ENCODE measurements at regions not wholly inside any gene's neighbourhood (a gene's known extent, or its start where the extent isn't known, plus 50 kb on each side); places are given as distances from the start of the nearest gene placed in this dataset.
"Not testable (repeated sequence)": the region's sequence is repeated elsewhere in the genome, so short reads cannot be mapped to it uniquely, and the experiment has no call there.

DNA sequence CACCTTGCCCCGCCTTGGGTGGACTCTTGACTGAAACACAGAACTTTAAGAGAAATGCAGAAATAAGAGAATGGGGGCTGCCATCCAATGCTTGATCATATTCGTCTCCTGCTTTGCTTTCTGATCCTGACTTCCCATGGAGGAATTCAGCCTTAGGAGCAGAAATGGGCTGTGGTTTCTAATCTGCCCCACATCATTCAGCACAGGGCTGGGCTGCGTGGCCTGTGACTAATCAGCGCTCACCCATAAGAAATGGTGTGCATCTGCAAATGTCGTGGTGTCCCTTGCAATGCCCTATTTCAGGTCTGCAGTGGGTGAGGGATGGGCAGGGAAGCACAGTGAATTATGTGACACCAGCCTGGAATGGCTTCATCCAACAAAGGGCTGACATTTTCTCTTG lies 60.7 kb upstream of the URI1 start:
- TF ChIP-seq, protein P1, sequence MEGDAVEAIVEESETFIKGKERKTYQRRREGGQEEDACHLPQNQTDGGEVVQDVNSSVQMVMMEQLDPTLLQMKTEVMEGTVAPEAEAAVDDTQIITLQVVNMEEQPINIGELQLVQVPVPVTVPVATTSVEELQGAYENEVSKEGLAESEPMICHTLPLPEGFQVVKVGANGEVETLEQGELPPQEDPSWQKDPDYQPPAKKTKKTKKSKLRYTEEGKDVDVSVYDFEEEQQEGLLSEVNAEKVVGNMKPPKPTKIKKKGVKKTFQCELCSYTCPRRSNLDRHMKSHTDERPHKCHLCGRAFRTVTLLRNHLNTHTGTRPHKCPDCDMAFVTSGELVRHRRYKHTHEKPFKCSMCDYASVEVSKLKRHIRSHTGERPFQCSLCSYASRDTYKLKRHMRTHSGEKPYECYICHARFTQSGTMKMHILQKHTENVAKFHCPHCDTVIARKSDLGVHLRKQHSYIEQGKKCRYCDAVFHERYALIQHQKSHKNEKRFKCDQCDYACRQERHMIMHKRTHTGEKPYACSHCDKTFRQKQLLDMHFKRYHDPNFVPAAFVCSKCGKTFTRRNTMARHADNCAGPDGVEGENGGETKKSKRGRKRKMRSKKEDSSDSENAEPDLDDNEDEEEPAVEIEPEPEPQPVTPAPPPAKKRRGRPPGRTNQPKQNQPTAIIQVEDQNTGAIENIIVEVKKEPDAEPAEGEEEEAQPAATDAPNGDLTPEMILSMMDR (IDR thresholded peaks at IDR 0.05; ENCODE audit: insufficient read depth, low read length): no peak
- H3K4me3 ChIP-seq (ENCODE audit: low read depth, low read length): no peak overlapping the region
- peak; percentile 22 for DNase-seq (ENCODE audit: low read depth)

DNA sequence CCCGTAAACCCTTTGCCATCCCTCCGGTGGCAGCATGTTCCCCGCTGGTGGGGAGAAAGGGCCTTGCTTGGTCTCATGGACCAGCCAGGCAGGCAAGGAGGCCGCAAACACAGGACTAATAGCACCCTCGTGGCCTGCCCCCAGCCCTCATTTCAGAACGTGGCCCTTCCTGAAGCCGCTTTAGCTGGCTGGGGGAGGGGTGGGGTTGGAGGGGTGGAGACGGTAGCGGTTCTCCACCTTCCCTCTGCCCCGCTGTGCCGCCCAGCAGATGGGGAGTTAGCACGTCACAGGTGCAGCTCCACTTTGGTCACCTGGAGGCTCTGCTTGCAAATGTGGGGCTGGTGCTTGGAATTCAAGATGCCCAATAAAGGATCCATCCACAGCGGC lies 59.3 kb upstream of the URI1 start:
- no peak for DNase-seq (ENCODE audit: low read depth)
- no peak overlapping the region for H3K4me3 ChIP-seq (ENCODE audit: low read depth, low read length)
- TF ChIP-seq, protein P1 (IDR thresholded peaks at IDR 0.05; ENCODE audit: insufficient read depth, low read length): no peak

DNA sequence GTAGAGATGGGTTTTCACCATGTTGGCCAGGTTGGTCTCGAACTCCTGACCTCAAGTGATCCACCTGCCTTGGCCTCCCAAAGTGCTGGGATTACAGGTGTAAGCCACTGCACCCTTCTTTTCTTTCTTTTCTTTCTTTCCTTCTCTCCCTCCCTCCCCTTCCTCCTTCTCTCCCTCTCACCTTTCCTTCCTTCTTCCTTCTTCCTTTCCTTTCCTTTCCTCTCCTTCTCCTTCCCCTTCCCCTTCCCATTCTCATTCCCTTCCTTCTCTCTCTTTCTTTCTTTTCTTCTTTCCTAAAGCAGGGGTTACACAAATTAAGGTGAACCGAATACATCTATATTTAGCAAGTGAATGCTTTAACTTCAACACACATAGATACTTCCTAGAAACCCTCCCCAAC lies 58.0 kb upstream of the URI1 start:
- DNase-seq (ENCODE audit: low read depth): no peak
- no peak overlapping the region for H3K4me3 ChIP-seq (ENCODE audit: low read depth, low read length)
- TF ChIP-seq, protein P1 (IDR thresholded peaks at IDR 0.05; ENCODE audit: insufficient read depth, low read length): no peak

- no peak for DNase-seq (ENCODE audit: low read depth)
- H3K4me3 ChIP-seq (ENCODE audit: low read depth, low read length): no peak overlapping the region
- TF ChIP-seq, protein P1 (IDR thresholded peaks at IDR 0.05; ENCODE audit: insufficient read depth, low read length): no peak
These were observed 57.6 kb upstream of the URI1 start for GRCh38 chr19:29884466-29884865.

DNA sequence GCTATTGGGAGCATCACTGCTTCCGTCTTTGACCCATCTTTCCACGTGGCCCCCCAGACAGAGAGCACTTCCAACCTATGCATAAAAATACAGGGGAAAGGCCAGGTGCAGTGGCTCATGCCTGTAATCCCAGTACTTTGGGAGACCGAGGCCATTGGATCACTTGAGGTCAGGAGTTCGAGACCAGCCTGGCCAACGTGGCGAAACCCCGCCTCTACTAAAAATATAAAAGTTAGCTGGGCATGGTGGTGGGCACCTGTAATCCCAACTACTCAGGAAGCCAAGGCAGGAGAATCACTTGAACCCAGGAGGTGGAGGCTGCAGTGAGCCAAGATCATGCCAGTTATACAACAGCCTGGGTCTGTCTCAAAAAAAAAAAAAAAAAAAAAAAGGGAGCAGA lies 55.9 kb upstream of the URI1 start:
- not testable (repeated sequence) for H3K4me3 ChIP-seq (ENCODE audit: low read depth, low read length); DNase-seq (ENCODE audit: low read depth)

GRCh38 chr19:29886586-29886985 lies 55.5 kb upstream of the URI1 start:
- no peak for DNase-seq (ENCODE audit: low read depth)
- TF ChIP-seq, protein P1 (IDR thresholded peaks at IDR 0.05; ENCODE audit: insufficient read depth, low read length): no peak
- no peak overlapping the region for H3K4me3 ChIP-seq (ENCODE audit: low read depth, low read length)

GRCh38 chr19:29887442-29887855 lies 54.6 kb upstream of the URI1 start:
- no peak overlapping the region for H3K4me3 ChIP-seq (ENCODE audit: low read depth, low read length)
- peak; percentile 14 for DNase-seq (ENCODE audit: low read depth)
- TF ChIP-seq, protein P1 (IDR thresholded peaks at IDR 0.05; ENCODE audit: insufficient read depth, low read length): no peak

GRCh38 chr19:29888047-29888446 lies 54.0 kb upstream of the URI1 start:
- not testable (repeated sequence) for DNase-seq (ENCODE audit: low read depth); H3K4me3 ChIP-seq (ENCODE audit: low read depth, low read length)

Measured in fibroblast of the aortic adventitia (primary cell).